K562 (cell line): ENCODE measurements at regions not wholly inside any gene's neighbourhood (a gene's known extent, or its start where the extent isn't known, plus 50 kb on each side); places are given as distances from the start of the nearest gene placed in this dataset.

Source experiments
- ATAC-seq: fragments of 200-7000 bp; cut with Tn5 transposase; 3 replicates; pipeline ENCODE4 v1.9.1; 2020; ENCODE audit warnings: moderate library complexity
- BruUV-seq: library from RNA; stranded (reverse); fragments of 400-500 nt; replicated peaks from 2 replicates; lab custom pipeline; 2021; lab: Mats Ljungman, UMichigan
- CTCF ChIA-PET: fragments of 300-600 bp; formaldehyde crosslinking; extraction: SDS; loops from one replicate; lab custom pipeline; 2021; ENCODE audit warnings: low intra/inter-chr PET ratio; lab: Yijun Ruan, JAX
- POLR2A ChIA-PET: fragments of 300-600, 350-650 bp; sonication (Branson Sonifier 250); formaldehyde crosslinking; extraction: SDS; loops from one replicate; lab custom pipeline; 2021; ENCODE audit warnings: antibody characterized with exemption, inconsistent platforms; lab: Yijun Ruan, JAX
- DNase-seq, 4 experiments: peaks; one replicate each; pipeline versions ENCODE4 v3.0.0 to v3.0.0-alpha.2; 2011 to 2018; ENCODE audit warnings: low spot score in 3 of 4, mixed read lengths in 3 of 4; ENCODE audit errors: extremely low read depth in 1 of 4
- FAIRE-seq: peaks from 2 replicates; lab custom pipeline; 2011; peaks lifted over from hg19 to GRCh38; lab: Jason Lieb, UNC
- H2AFZ ChIP-seq: 2 replicates; pipeline ENCODE4 v1.6.0; 2011; ENCODE audit warnings: low read depth, low read length, control low read depth, inconsistent platforms
- H3K27ac ChIP-seq: fragments of 200-600 bp; 3 replicates; pipeline ENCODE4 v1.8.0; 2011; ENCODE audit warnings: low read depth, mild to moderate bottlenecking, control low read depth, inconsistent platforms, low read length, moderate library complexity, mixed read lengths; ENCODE audit errors: extremely low read depth
- H3K27me3 ChIP-seq, 2 experiments: fragments of 300-600 bp in 1 of 2; 2 replicates in 1 of 2; 3 replicates in 1 of 2; pipeline versions ENCODE4 v1.6.0 to v1.8.0; 2011; ENCODE audit warnings: inconsistent platforms in 2 of 2, low read length in 2 of 2, mild to moderate bottlenecking in 1 of 2, mixed read lengths in 1 of 2, moderate library complexity in 1 of 2; ENCODE audit not compliant: control insufficient read depth in 2 of 2, insufficient read depth in 2 of 2
- H3K36me3 ChIP-seq: fragments of 300-600 bp; 3 replicates; pipeline ENCODE4 v1.8.0; 2011; ENCODE audit warnings: mild to moderate bottlenecking, low read length, inconsistent platforms; ENCODE audit not compliant: control insufficient read depth, insufficient read depth
- H3K4me1 ChIP-seq, 2 experiments: fragments of 200-600 bp in 1 of 2; replicated peaks in 1 of 2; 2 replicates in 1 of 2; 3 replicates in 1 of 2; pipeline versions ENCODE4 v1.5.1 to v1.8.0; 2011; ENCODE audit warnings: inconsistent platforms in 2 of 2, low read length in 2 of 2, mild to moderate bottlenecking in 1 of 2, mixed read lengths in 1 of 2, moderate library complexity in 1 of 2; ENCODE audit not compliant: control insufficient read depth in 2 of 2, insufficient read depth in 2 of 2
- H3K4me2 ChIP-seq: 2 replicates; pipeline ENCODE4 v1.6.1; 2011; ENCODE audit warnings: low read length, control low read depth, inconsistent platforms, mixed read lengths; ENCODE audit not compliant: insufficient read depth
- H3K4me3 ChIP-seq: fragments of 200-600 bp; sonication (generic), shearing (Covaris generic); 2 replicates; pipeline ENCODE4 v1.5.1; 2016; ENCODE audit warnings: control low read depth, inconsistent platforms
- H3K79me2 ChIP-seq: fragments of 200-600 bp; 3 replicates; pipeline ENCODE4 v1.8.0; 2011; ENCODE audit warnings: low read length, inconsistent platforms; ENCODE audit not compliant: control insufficient read depth, insufficient read depth
- H3K9ac ChIP-seq, 2 experiments: 2 replicates each; pipeline versions ENCODE4 v1.6.0 to v1.6.1; 2011; ENCODE audit warnings: low read depth in 2 of 2, low read length in 2 of 2, control low read depth in 1 of 2, inconsistent platforms in 1 of 2, mild to moderate bottlenecking in 1 of 2, mixed read lengths in 1 of 2; ENCODE audit not compliant: insufficient read depth in 1 of 2
- H3K9me1 ChIP-seq: one replicate; pipeline ENCODE4 v1.6.0; 2011; ENCODE audit warnings: inconsistent platforms, mild to moderate bottlenecking, low read length, moderate library complexity; ENCODE audit not compliant: control insufficient read depth, insufficient read depth
- H3K9me3 ChIP-seq: replicated peaks from 2 replicates; pipeline ENCODE4 v1.5.1; 2011; ENCODE audit warnings: low read depth, low read length, inconsistent platforms; ENCODE audit not compliant: control insufficient read depth, insufficient read depth
- H4K20me1 ChIP-seq: replicated peaks from 2 replicates; pipeline ENCODE4 v1.6.1; 2011; ENCODE audit warnings: low read length, inconsistent platforms, mixed read lengths; ENCODE audit not compliant: control insufficient read depth, insufficient read depth
- ARHGAP35 ChIP-seq: fragments of 450-650 bp; IDR thresholded peaks from 2 replicates; pipeline ENCODE4 v1.6.1; 2018; ENCODE audit not compliant: partially characterized antibody
- FOSL1 ChIP-seq: fragments of 200-800 bp; sonication (Bioruptor generic); conservative IDR thresholded peaks from 2 replicates; pipeline ENCODE4 v1.6.1; 2016; ENCODE audit warnings: missing genetic modification characterization, missing compliant biosample characterization
- JUNB ChIP-seq: fragments of 450-650 bp; formaldehyde crosslinking; conservative IDR thresholded peaks from 2 replicates; pipeline ENCODE4 v1.4.0; 2020; ENCODE audit warnings: mild to moderate bottlenecking
- MIER1 ChIP-seq: fragments of 450-650 bp; IDR thresholded peaks from 2 replicates; pipeline ENCODE4 v1.6.1; 2016; ENCODE audit warnings: antibody characterized with exemption, mild to moderate bottlenecking, low read depth
- NCOA1 ChIP-seq: fragments of 450-650 bp; IDR thresholded peaks from 2 replicates; pipeline ENCODE4 v1.6.1; 2016; ENCODE audit warnings: low read depth
- YY1 ChIP-seq, 3 experiments: IDR thresholded peaks; 2 replicates each; pipeline ENCODE4 v1.6.1; 2011; ENCODE audit warnings: low read length in 2 of 3, mild to moderate bottlenecking in 2 of 3, moderate library complexity in 2 of 3, borderline replicate concordance in 1 of 3, control low read depth in 1 of 3, low read depth in 1 of 3; ENCODE audit not compliant: insufficient read depth in 3 of 3, insufficient replicate concordance in 2 of 3, control insufficient read depth in 1 of 3, insufficient read length in 1 of 3; ENCODE audit errors: extremely low read depth in 1 of 3
- in situ Hi-C: fragments of 300-500 bp; cut with MboI; formaldehyde crosslinking; loops from 4 replicates; pipeline ENCODE4 v1.15.0; 2018; ENCODE audit warnings: inconsistent platforms, mixed read lengths
- intact Hi-C: fragments of 100-400 bp; cut with micrococcal nuclease; formaldehyde crosslinking; loops from 2 replicates; pipeline ENCODE4 v1.14.2; 2022
- TF ChIP-seq, protein P1 (sequence below): fragments of 250-450 bp; sonication (Bioruptor Pico); IDR thresholded peaks from 2 replicates; pipeline ENCODE4 v1.5.0; 2020; ENCODE audit warnings: mild to moderate bottlenecking

DNA sequence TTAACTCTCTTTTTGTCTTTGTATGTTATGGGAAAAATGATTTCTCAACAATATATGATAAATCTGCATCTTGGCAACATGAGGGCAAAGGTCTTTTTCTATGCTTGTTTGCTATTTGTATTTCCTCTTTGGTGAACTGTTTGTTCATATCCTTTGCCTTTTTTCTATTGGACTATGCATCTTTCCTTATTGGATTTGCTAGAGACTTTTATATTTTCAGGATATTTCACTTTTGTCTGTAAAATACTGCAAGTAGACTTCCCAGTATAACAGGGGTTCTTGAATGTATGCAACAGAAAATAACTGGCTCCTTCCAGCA, 69.4 kb upstream of the SSBP2 start:
- Histone ChIP-seq H3K9me3 (peaks cover 5% of the 10 kb centered on the region), H3K27me3 (no peaks in the 10 kb centered on the region), H4K20me1 (no peaks in the 10 kb centered on the region), H2AFZ (peak overlapping the region; percentile 91), H3K4me3 (no peak overlapping the region), H3K79me2 (no peaks in the 10 kb centered on the region), H3K36me3 (no peaks in the 10 kb centered on the region), H3K4me2 (no peak overlapping the region), H3K4me1 (peaks cover 0 to 11% of the 10 kb centered on the region in 2 experiments; a peak in 3 of 5 replicates), H3K9me1 (no peaks in the 10 kb centered on the region), H3K9ac (no peak overlapping the region), H3K27ac (peak overlapping the region; percentile 66; the same call in 1 of the 3 replicates)
- FAIRE-seq (no peak), DNase-seq (no peak), ATAC-seq (no peak)
- no TSS peak for BruUV-seq
- ChIA-PET POLR2A (no interaction called here), CTCF (no interaction called here)
- intact Hi-C loops = no loop called here
- TF ChIP-seq JUNB (CRISPR knock-in tag) = no peak
- no peak for TF ChIP-seq NCOA1
- TF ChIP-seq, protein P1, sequence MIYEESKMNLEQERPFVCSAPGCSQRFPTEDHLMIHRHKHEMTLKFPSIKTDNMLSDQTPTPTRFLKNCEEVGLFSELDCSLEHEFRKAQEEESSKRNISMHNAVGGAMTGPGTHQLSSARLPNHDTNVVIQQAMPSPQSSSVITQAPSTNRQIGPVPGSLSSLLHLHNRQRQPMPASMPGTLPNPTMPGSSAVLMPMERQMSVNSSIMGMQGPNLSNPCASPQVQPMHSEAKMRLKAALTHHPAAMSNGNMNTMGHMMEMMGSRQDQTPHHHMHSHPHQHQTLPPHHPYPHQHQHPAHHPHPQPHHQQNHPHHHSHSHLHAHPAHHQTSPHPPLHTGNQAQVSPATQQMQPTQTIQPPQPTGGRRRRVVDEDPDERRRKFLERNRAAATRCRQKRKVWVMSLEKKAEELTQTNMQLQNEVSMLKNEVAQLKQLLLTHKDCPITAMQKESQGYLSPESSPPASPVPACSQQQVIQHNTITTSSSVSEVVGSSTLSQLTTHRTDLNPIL (CRISPR knock-in tag) = no peak
- no peak for TF ChIP-seq YY1 (IDR thresholded peaks at IDR 0.05; ENCODE audit: borderline replicate concordance in 1 of 3, control insufficient read depth in 1 of 3, extremely low read depth in 1 of 3, insufficient read depth in 3 of 3, insufficient read length in 1 of 3, insufficient replicate concordance in 2 of 3, low read depth in 1 of 3, low read length in 2 of 3)
- TF ChIP-seq MIER1 = no peak
- 0 out of 2 replicates have a peak, but pooled peaks have one; percentile 5 for TF ChIP-seq FOSL1 (tag)
- no peak for TF ChIP-seq ARHGAP35
- in situ Hi-C loops = no loop called here
